Type B pancreatic cell (in vitro differentiated cells): ENCODE measurements at regions not wholly inside any gene's neighbourhood (a gene's known extent, or its start where the extent isn't known, plus 50 kb on each side); places are given as distances from the start of the nearest gene placed in this dataset.

Source experiments
- DNase-seq: peaks from one replicate; pipeline ENCODE4 v3.0.0; 2021; ENCODE audit warnings: mixed read lengths; ENCODE audit not compliant: unreplicated experiment; ENCODE audit errors: extremely low spot score
- H3K27ac Mint-ChIP-seq: 2 replicates; pipeline ENCODE4 v1.8.0; 2021; ENCODE audit warnings: mild to moderate bottlenecking, mixed read lengths
- H3K27me3 Mint-ChIP-seq: 2 replicates; pipeline ENCODE4 v1.8.0; 2021; ENCODE audit warnings: mixed read lengths
- H3K36me3 Mint-ChIP-seq: 2 replicates; pipeline ENCODE4 v1.8.0; 2021; ENCODE audit warnings: mixed read lengths
- H3K4me1 Mint-ChIP-seq: one replicate; pipeline ENCODE4 v1.8.0; 2021; ENCODE audit warnings: mixed read lengths; ENCODE audit not compliant: unreplicated experiment
- H3K4me3 Mint-ChIP-seq: 2 replicates; pipeline ENCODE4 v1.8.0; 2021; ENCODE audit warnings: mild to moderate bottlenecking, mixed read lengths
- H3K9me3 Mint-ChIP-seq: 2 replicates; pipeline ENCODE4 v1.8.0; 2021; ENCODE audit warnings: mixed read lengths
- TF ChIP-seq, protein P1 (sequence below): fragments of 200-600 bp; sonication (generic); conservative IDR thresholded peaks from 2 replicates; pipeline ENCODE4 v1.5.0; 2021; ENCODE audit warnings: antibody characterized with exemption, mild to moderate bottlenecking

DNA sequence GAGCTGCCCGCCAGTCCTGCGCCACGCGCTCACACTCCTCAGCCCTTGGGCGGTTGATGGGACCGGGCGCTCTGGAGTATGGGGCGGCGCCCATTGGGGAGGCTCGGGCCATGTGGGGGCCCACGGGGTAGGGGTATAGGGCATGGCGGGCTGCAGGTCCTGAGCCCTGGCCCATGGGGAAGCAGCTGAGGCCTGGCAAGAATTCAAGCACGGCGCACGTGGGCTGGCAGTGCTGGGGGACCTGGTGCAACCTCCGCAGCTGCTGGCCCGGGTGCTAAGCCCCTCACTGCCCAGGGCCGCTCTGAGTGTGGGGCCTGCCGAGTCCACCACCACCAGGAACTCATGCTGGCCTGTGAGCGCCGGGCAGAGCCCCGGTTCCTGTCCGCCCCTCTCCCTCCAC, 229.6 kb upstream of the ZNF608 start:
- TF ChIP-seq, protein P1, sequence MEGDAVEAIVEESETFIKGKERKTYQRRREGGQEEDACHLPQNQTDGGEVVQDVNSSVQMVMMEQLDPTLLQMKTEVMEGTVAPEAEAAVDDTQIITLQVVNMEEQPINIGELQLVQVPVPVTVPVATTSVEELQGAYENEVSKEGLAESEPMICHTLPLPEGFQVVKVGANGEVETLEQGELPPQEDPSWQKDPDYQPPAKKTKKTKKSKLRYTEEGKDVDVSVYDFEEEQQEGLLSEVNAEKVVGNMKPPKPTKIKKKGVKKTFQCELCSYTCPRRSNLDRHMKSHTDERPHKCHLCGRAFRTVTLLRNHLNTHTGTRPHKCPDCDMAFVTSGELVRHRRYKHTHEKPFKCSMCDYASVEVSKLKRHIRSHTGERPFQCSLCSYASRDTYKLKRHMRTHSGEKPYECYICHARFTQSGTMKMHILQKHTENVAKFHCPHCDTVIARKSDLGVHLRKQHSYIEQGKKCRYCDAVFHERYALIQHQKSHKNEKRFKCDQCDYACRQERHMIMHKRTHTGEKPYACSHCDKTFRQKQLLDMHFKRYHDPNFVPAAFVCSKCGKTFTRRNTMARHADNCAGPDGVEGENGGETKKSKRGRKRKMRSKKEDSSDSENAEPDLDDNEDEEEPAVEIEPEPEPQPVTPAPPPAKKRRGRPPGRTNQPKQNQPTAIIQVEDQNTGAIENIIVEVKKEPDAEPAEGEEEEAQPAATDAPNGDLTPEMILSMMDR, result no peak
- no peak for DNase-seq

DNA sequence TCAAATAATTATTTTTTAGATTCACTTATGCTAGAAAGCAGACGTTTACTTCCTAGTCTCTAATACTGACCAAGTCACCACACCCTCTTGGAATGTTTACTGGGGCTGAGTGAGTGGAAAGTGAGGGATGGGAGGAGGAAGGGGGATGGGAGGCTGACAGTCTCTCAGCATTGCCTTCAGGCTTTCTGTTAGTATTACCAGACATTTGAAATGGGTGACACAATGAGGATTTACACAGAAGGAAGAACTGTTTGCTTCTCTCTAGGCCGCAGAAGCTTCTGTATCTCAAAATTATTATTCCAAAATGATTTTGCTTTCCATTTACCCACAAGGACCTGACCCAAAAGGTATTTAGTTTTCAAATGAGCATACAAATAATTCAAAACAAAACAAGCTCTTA, 232.8 kb upstream of the ZNF608 start:
- Mint-ChIP-seq H3K36me3 (peaks cover 13% of the 10 kb centered on the region), H3K9me3 (peaks cover 17% of the 10 kb centered on the region), H3K27me3 (peaks cover 7% of the 10 kb centered on the region), H3K27ac (peak overlapping the region; percentile 70), H3K4me1 (peaks cover 34% of the 10 kb centered on the region), H3K4me3 (peak overlapping the region; percentile 61)
- DNase-seq, result no peak
- TF ChIP-seq, protein P1, result no peak

More for the DNA sequence above, 229.6 kb upstream of the ZNF608 start:
- Mint-ChIP-seq H3K9me3 (peaks cover 6% of the 10 kb centered on the region), H3K27me3 (peaks cover 7% of the 10 kb centered on the region), H3K4me3 (no peak overlapping the region), H3K36me3 (peaks cover 11% of the 10 kb centered on the region), H3K4me1 (peaks cover 25% of the 10 kb centered on the region), H3K27ac (no peak overlapping the region)

DNA sequence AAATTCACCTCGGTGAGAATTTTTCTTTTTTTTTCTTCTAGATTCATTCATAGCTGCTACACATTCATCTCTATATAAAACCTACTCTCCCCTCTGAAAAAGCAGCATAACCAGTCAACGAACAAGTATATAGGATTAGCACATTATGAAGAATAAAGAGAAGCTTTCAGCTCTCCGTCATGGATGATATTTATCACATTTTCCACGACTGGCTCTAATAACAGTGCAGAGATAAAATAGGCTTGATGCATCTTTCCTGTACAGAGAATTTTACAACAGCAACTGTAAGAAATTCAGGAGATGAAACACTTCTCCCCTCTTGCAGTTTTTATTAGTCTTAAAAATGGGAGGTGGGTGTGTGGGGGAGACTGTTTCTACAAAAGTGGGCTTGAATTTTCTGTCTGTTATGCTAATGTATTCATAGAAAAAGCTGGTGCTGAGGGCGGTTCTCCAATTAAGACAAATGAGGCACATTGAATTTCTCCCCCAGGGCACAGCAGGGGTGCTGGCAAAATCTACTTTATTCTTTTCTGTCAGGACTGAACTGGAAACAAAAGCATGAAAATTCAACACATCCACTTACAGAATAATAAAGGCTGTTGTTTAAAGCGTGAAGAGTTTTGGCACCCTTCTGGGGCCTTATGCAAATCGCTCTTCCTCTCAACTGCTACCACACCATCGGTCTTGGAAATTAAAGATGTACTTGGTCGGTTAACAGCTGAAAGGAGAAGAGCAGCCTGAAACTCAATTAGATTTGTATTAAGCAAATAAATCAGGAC, 233.9 kb upstream of the ZNF608 start:
- Mint-ChIP-seq H3K4me3 (peak overlapping the region; percentile 46), H3K36me3 (peaks cover 14% of the 10 kb centered on the region), H3K9me3 (peaks cover 12% of the 10 kb centered on the region), H3K27me3 (peaks cover 7% of the 10 kb centered on the region), H3K4me1 (peaks cover 34% of the 10 kb centered on the region), H3K27ac (peak overlapping the region; percentile 70)
- TF ChIP-seq, protein P1, result no peak
- DNase-seq, result no peak

DNA sequence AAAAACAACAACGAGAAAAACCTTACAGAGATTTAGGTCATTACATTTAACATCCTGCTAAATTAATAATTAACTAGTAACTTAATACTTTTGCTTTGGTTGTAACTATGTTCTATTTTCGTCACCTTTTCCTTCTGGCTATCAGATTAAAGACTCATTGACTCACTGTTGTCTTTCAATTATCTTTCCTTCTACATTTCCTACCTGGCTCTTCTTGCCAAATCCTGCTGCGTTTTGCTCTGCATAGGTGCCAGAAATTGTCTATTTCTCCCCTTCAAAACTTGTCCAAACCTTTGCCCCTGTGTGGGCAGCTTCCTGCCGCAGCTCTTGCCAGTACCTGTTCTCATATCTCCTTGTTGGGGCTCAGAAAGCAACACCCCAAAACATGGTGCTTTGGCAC, 235.5 kb upstream of the ZNF608 start:
- peak overlapping the region; percentile 51 for H3K27ac Mint-ChIP-seq

DNA sequence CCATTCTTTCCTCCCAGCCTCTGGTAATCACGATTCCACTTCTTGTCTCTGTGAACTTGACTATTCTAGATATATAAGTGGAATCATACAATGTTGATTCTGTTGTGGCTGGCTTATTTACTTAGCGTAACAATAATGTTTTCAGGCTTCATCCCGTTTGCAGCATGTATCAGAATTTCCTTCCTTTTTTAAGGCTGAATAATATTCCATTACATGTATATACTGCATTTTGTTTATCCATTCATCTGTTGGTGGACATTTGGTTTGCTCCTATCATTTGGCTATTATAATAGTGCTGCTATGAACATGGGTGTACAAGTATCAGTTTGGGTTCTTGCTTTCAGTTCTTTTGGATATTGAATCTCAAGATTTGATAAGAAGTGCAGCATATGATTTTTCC, 239.7 kb upstream of the ZNF608 start:
- Mint-ChIP-seq H3K4me1 (peaks cover 9% of the 10 kb centered on the region), H3K4me3 (no peak overlapping the region), H3K36me3 (peaks cover 12% of the 10 kb centered on the region), H3K27ac (no peak overlapping the region), H3K27me3 (peaks cover 7% of the 10 kb centered on the region), H3K9me3 (peaks cover 17% of the 10 kb centered on the region)
- DNase-seq, result no peak
- TF ChIP-seq, protein P1, result no peak

More for the DNA sequence above, 235.5 kb upstream of the ZNF608 start:
- H3K27me3 Mint-ChIP-seq, result peaks cover 7% of the 10 kb centered on the region
- H3K4me1 Mint-ChIP-seq, result peaks cover 34% of the 10 kb centered on the region
- H3K9me3 Mint-ChIP-seq, result peaks cover 17% of the 10 kb centered on the region
- H3K4me3 Mint-ChIP-seq, result peak overlapping the region; percentile 58
- TF ChIP-seq, protein P1, result no peak
- peaks cover 12% of the 10 kb centered on the region for H3K36me3 Mint-ChIP-seq
- DNase-seq, result no peak
